ENCODE measurements at regions not wholly inside any gene's neighbourhood (a gene's known extent, or its start where the extent isn't known, plus 50 kb on each side); places are given as distances from the start of the nearest gene placed in this dataset.

DNA sequence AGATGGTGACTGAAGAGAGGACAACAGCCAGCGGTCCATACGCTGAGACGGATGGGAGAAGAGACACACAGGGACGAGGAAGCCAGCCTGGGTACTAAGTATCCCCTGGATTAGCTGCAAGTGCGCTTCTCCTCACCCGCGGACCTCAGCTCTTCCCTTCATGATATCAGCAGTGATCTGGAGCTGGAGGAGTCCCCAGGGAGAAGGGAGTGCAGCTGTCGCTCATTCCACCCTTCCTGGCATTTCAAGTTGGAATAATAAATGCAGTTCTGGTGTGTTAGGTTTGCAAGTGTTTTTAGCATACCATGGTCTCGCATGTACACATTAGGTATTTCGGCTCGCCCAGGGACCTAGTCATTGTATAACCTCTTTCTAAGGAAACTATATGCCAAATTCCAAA lies 88.5 kb upstream of the C1QTNF9B start:
- no peak overlapping the region for H2BK20ac ChIP-seq (ENCODE audit: low read depth, low read length, poor library complexity, severe bottlenecking)
- H2BK5ac ChIP-seq (ENCODE audit: insufficient read length, low read length) = no peak overlapping the region
- no peak overlapping the region for H2AFZ ChIP-seq (ENCODE audit: low read length)
- H3K56ac ChIP-seq (ENCODE audit: insufficient read length, low read depth, low read length) = no peak overlapping the region
- H3K23me2 ChIP-seq (ENCODE audit: insufficient read length, low read depth, low read length, poor library complexity, severe bottlenecking) = no peaks in the 10 kb centered on the region
- H3K79me2 ChIP-seq (ENCODE audit: insufficient read depth, low read length) = no peaks in the 10 kb centered on the region
- Mint-ChIP-seq H3K9me3 (no peaks in the 10 kb centered on the region), H3K4me1 (peaks cover 3 to 7% of the 10 kb centered on the region in 2 experiments; a peak in 2 of 4 replicates), H3K27me3 (ENCODE audit: low read depth) (peaks cover 11% of the 10 kb centered on the region), H3K36me3 (ENCODE audit: insufficient read depth in 1 of 3, low read depth in 3 of 3) (no peaks in the 10 kb centered on the region), H3K27ac (no peak overlapping the region), H3K4me3 (no peak overlapping the region)
- no peak overlapping the region for H3K4me2 ChIP-seq (ENCODE audit: insufficient read depth, insufficient read length, low read length)
- H2BK15ac ChIP-seq (ENCODE audit: low read depth, low read length) = no peak overlapping the region
- H3K4ac ChIP-seq (ENCODE audit: low read depth, low read length) = no peak overlapping the region
- H3K9me3 ChIP-seq (ENCODE audit: control insufficient read depth, low read depth, low read length) = no peaks in the 10 kb centered on the region
- H4K5ac ChIP-seq (ENCODE audit: insufficient read length, low read depth, low read length) = no peak overlapping the region
- H3K9ac ChIP-seq (ENCODE audit: extremely low read depth, insufficient read length, low read length) = no peak overlapping the region
- DNase-seq = no peak
- H3K27me3 ChIP-seq (ENCODE audit: insufficient read depth, low read length) = no peaks in the 10 kb centered on the region
- TF ChIP-seq, protein P1, sequence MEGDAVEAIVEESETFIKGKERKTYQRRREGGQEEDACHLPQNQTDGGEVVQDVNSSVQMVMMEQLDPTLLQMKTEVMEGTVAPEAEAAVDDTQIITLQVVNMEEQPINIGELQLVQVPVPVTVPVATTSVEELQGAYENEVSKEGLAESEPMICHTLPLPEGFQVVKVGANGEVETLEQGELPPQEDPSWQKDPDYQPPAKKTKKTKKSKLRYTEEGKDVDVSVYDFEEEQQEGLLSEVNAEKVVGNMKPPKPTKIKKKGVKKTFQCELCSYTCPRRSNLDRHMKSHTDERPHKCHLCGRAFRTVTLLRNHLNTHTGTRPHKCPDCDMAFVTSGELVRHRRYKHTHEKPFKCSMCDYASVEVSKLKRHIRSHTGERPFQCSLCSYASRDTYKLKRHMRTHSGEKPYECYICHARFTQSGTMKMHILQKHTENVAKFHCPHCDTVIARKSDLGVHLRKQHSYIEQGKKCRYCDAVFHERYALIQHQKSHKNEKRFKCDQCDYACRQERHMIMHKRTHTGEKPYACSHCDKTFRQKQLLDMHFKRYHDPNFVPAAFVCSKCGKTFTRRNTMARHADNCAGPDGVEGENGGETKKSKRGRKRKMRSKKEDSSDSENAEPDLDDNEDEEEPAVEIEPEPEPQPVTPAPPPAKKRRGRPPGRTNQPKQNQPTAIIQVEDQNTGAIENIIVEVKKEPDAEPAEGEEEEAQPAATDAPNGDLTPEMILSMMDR (conservative IDR thresholded peaks at IDR 0.05) = no peak
- H3T11ph ChIP-seq (ENCODE audit: low read length) = no peak overlapping the region
- H3K14ac ChIP-seq (ENCODE audit: insufficient read depth, low read length) = no peak overlapping the region
- WGBS (ENCODE audit: extremely low coverage, insufficient read length, low lambda C conversion rate) = no CpG with 5 or more reads among the region's 11 CpGs
- no peak overlapping the region for H2AK5ac ChIP-seq (ENCODE audit: insufficient read length, low read length)
- no peak overlapping the region for H2BK12ac ChIP-seq (ENCODE audit: insufficient read length, low read depth, low read length)
- H3K27ac ChIP-seq (ENCODE audit: insufficient read length, low read depth, low read length) = no peak overlapping the region
- no peak overlapping the region for H3K23ac ChIP-seq (ENCODE audit: insufficient read length, low read depth, low read length)
- no peaks in the 10 kb centered on the region for H3K4me1 ChIP-seq (ENCODE audit: insufficient read depth, low read length)
- H4K8ac ChIP-seq (replicated peaks; ENCODE audit: insufficient read length, low read depth, low read length) = no peak overlapping the region
- H2BK120ac ChIP-seq (ENCODE audit: low read depth, low read length, poor library complexity, severe bottlenecking) = no peak overlapping the region
- no peaks in the 10 kb centered on the region for H4K20me1 ChIP-seq (ENCODE audit: control insufficient read depth, insufficient read depth, insufficient read length)
- H3K18ac ChIP-seq (ENCODE audit: insufficient read length, low read depth, low read length) = no peak overlapping the region
- no peaks in the 10 kb centered on the region for H3K79me1 ChIP-seq (ENCODE audit: insufficient read depth, low read depth, low read length, poor library complexity, severe bottlenecking)
- H4K91ac ChIP-seq (ENCODE audit: insufficient read length, low read depth, low read length) = no peak overlapping the region
